Small intestine (tissue), 7 donors: ENCODE measurements at regions not wholly inside any gene's neighbourhood (a gene's known extent, or its start where the extent isn't known, plus 50 kb on each side); places are given as distances from the start of the nearest gene placed in this dataset.
A peak's percentile ranks its signal among the peaks of the same experiment; 100 is the strongest.

Experiments
- DNase-seq, 2 donors: peaks; one replicate each; pipeline versions ENCODE4 v3.0.0 to v3.0.0-alpha.2; 2013
- FAIRE-seq: peaks from 2 replicates; lab custom pipeline; 2012; peaks lifted over from hg19 to GRCh38; lab: Jason Lieb, UNC
- H3K27ac ChIP-seq, 3 donors: one replicate each; pipeline ENCODE4 v1.5.1; 2013; ENCODE audit warnings: low read length in 2 of 3, mild to moderate bottlenecking in 2 of 3, control low read depth in 1 of 3, inconsistent platforms in 1 of 3, low read depth in 1 of 3, moderate library complexity in 1 of 3
- H3K27me3 ChIP-seq, 3 donors: one replicate each; pipeline ENCODE4 v1.6.1; 2013; ENCODE audit warnings: low read length in 3 of 3, inconsistent platforms in 1 of 3; ENCODE audit not compliant: control insufficient read depth in 3 of 3, insufficient read depth in 3 of 3
- H3K36me3 ChIP-seq, 3 donors: one replicate each; pipeline ENCODE4 v1.6.1; 2013; ENCODE audit warnings: low read length in 3 of 3, inconsistent platforms in 1 of 3, low read depth in 1 of 3, mild to moderate bottlenecking in 1 of 3, moderate library complexity in 1 of 3; ENCODE audit not compliant: control insufficient read depth in 3 of 3, insufficient read depth in 2 of 3
- H3K4me1 ChIP-seq, 3 donors: one replicate each; pipeline ENCODE4 v1.6.1; 2013; ENCODE audit warnings: low read length in 2 of 3, inconsistent platforms in 1 of 3, low read depth in 1 of 3, mild to moderate bottlenecking in 1 of 3, moderate library complexity in 1 of 3; ENCODE audit not compliant: control insufficient read depth in 3 of 3, insufficient read depth in 2 of 3
- H3K4me3 ChIP-seq, 3 donors: one replicate each; pipeline ENCODE4 v1.5.1; 2013; ENCODE audit warnings: low read length in 3 of 3, control low read depth in 1 of 3, inconsistent platforms in 1 of 3, low read depth in 1 of 3, mild to moderate bottlenecking in 1 of 3, moderate library complexity in 1 of 3
- H3K9me3 ChIP-seq, 2 donors: one replicate each; pipeline ENCODE4 v1.6.1; 2013; ENCODE audit warnings: low read depth in 1 of 2, low read length in 1 of 2; ENCODE audit not compliant: control insufficient read depth in 2 of 2, insufficient read depth in 1 of 2
- WGBS, 3 donors: extraction: QIAGEN DNeasy Blood & Tissue Kit; methylation state at CpG; one replicate each; pipeline ENCODE4 v1.1.7; 2013; 5-methylcytosine and 5-hydroxymethylcytosine counted together
- donor health status: healthy with polysubstance abuse.
- donor health status: control.
- donor health status: control.
- donor health status: Bipolar disorder and iron deficiency.
- donor health status: healthy.

- Histone ChIP-seq H3K27me3 (no peaks in the 10 kb centered on the region), H3K4me3 (no peak overlapping the region), H3K9me3 (no peaks in the 10 kb centered on the region), H3K27ac (no peak overlapping the region), H3K4me1 (no peaks in the 10 kb centered on the region), H3K36me3 (no peaks in the 10 kb centered on the region)
- 59 to 86% (median 78%) methylated on average over 4 of the region's 4 CpGs for WGBS, 3 donors
- FAIRE-seq (no peak), DNase-seq (no peak)
These were observed 198.2 kb upstream of the ROBO2 start for GRCh38 chr3:76841747-76842146.

GRCh38 chr3:76842216-76842615, 197.7 kb upstream of the ROBO2 start:
- Histone ChIP-seq H3K27ac (no peak overlapping the region), H3K4me1 (no peaks in the 10 kb centered on the region), H3K36me3 (no peaks in the 10 kb centered on the region), H3K9me3 (no peaks in the 10 kb centered on the region), H3K27me3 (no peaks in the 10 kb centered on the region), H3K4me3 (no peak overlapping the region)
- no peak for FAIRE-seq
- 52 to 65% (median 58%) methylated on average over 1 of the region's 1 CpG for WGBS, 3 donors
- no peak for DNase-seq

DNA sequence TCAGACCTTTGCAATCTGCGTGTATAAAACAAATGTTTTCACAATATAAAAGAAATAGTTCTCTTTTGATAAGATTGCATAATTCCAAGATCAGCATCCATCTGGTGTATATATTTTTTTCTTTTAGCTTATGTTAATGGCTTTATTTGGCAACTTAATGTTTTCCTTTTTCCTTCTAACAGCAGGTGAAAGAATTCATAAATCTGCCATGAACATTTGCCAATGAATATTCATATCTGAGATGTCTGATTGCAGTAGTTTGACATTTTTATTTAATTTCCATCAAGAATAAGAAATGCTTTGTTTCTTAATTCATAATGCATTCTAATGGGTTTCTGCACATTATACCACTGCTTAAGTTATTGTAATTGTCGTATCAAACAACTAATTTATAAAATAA, 184.4 kb upstream of the ROBO2 start:
- FAIRE-seq (no peak), DNase-seq (no peak)
- Histone ChIP-seq H3K27me3 (no peaks in the 10 kb centered on the region), H3K4me3 (no peak overlapping the region), H3K27ac (no peak overlapping the region), H3K36me3 (no peaks in the 10 kb centered on the region), H3K4me1 (no peaks in the 10 kb centered on the region), H3K9me3 (no peaks in the 10 kb centered on the region)
- WGBS, 3 donors: 90 to 92% (median 92%) methylated on average over 2 of the region's 2 CpGs

GRCh38 chr3:76859596-76859995, 180.3 kb upstream of the ROBO2 start:
- H3K27me3 ChIP-seq: no peaks in the 10 kb centered on the region
- WGBS, 3 donors: 73 to 81% (median 80%) methylated on average over 3 of the region's 3 CpGs
- no peak for FAIRE-seq

GRCh38 chr3:76864355-76864754, 175.5 kb upstream of the ROBO2 start:
- no peak for DNase-seq
- Histone ChIP-seq H3K4me3 (no peak overlapping the region), H3K27ac (no peak overlapping the region), H3K36me3 (no peaks in the 10 kb centered on the region), H3K4me1 (peaks cover 0 to 8% (median 2%) of the 10 kb centered on the region in 3 donors), H3K9me3 (no peaks in the 10 kb centered on the region), H3K27me3 (no peaks in the 10 kb centered on the region)
- 92 to 93% (median 92%) methylated on average over 4 of the region's 4 CpGs for WGBS, 3 donors
- no peak for FAIRE-seq

More at GRCh38 chr3:76859596-76859995, 180.3 kb upstream of the ROBO2 start:
- no peaks in the 10 kb centered on the region for H3K36me3 ChIP-seq
- H3K4me3 ChIP-seq: no peak overlapping the region
- H3K9me3 ChIP-seq: no peaks in the 10 kb centered on the region
- H3K4me1 ChIP-seq: no peaks in the 10 kb centered on the region
- DNase-seq: no peak
- no peak overlapping the region for H3K27ac ChIP-seq

DNA sequence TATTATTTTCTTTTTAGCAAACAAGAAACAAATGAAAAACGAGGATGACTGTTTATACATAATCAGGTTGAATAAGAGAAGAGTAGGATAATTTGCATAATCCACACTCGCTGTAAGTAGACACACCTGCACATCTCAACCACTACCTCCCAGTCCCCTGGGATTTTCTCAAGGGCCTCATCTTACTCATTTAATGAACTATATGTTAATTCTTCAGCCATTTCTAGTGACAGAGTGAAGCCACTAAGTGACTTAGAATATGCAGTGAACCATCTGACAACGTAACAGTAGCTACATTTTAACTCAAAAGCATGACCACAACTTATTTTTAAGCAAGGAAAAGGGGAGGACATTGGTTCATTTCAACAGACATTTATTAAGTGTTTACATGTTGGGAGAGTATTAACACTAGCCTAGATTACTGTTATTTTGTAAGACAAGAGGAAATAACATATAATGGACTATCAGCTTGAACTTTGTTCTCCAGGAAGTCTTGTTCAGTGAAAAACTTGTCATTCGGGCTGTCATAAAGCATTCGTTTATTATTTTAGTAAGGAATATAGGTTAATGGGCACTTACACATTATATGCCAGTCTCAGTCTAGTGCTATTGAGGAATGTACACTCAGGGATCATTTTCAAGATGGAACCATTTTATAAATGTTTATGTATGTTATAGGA, 173.0 kb upstream of the ROBO2 start:
- DNase-seq: peak; percentile 32 to 69
- peaks cover 0 to 10% (median 2%) of the 10 kb centered on the region in 3 donors for H3K4me1 ChIP-seq
- no peaks in the 10 kb centered on the region for H3K27me3 ChIP-seq
- no peaks in the 10 kb centered on the region for H3K36me3 ChIP-seq
- no peaks in the 10 kb centered on the region for H3K9me3 ChIP-seq
- no peak overlapping the region for H3K4me3 ChIP-seq
- no peak for FAIRE-seq
- 37 to 52% (median 43%) methylated on average over 5 of the region's 5 CpGs for WGBS, 3 donors
- peak overlapping the region in 1 of 3 donors; percentile 24 for H3K27ac ChIP-seq

DNA sequence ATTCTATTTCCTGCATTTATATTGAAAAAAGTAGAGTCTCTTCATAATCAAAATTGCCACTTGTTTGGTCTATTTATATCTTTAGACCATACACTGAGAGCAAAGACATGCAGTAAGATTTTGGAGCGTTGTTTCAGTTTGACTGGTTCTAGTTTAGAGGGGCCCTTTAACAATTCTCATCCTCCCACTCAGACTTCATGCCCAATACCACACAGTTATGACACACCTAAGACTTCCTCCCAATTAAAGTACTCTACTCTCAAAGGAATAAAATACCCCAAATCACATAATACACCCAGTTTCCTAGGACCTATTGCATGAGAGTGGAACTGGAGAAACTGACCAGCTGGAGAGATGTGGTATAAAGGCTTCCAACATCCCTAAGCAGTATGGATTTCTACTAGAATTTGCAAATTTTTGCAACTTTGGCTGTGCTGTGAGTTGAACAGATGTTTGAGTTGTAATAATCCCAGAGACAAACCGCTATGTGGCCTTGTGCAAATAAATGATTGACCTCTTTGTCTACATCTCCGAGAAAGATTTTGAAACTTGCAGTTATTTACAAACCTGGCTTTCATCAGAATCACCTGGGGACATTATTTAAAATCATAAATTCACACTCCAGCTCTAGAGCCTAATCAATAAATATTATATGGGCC, 170.0 kb upstream of the ROBO2 start:
- no peak for DNase-seq
- peaks cover 0 to 18% (median 7%) of the 10 kb centered on the region in 3 donors for H3K4me1 ChIP-seq
- no peak overlapping the region for H3K4me3 ChIP-seq
- H3K36me3 ChIP-seq: no peaks in the 10 kb centered on the region
- H3K9me3 ChIP-seq: peaks cover 0 to under 1% of the 10 kb centered on the region in 2 donors
- H3K27me3 ChIP-seq: no peaks in the 10 kb centered on the region
- no peak for FAIRE-seq
- WGBS, 3 donors: 67 to 71% (median 68%) methylated on average over 3 of the region's 3 CpGs
- no peak overlapping the region for H3K27ac ChIP-seq

GRCh38 chr3:76871655-76872054, 168.2 kb upstream of the ROBO2 start:
- Histone ChIP-seq H3K9me3 (peaks cover 0 to 3% of the 10 kb centered on the region in 2 donors), H3K36me3 (no peaks in the 10 kb centered on the region), H3K27me3 (no peaks in the 10 kb centered on the region), H3K27ac (no peak overlapping the region), H3K4me1 (peaks cover 0 to 18% (median 7%) of the 10 kb centered on the region in 3 donors), H3K4me3 (no peak overlapping the region)
- 89 to 98% (median 97%) methylated on average over 1 of the region's 1 CpG for WGBS, 3 donors
- FAIRE-seq (no peak), DNase-seq (no peak)
